Activated CD4-positive, alpha-beta T cell treated with anti-CD3 and anti-CD28 coated beads, Interleukin-2, amount 10 ng/mL, durations not matched to agents 7 days and 5 days (primary cell): ENCODE measurements at regions not wholly inside any gene's neighbourhood (a gene's known extent, or its start where the extent isn't known, plus 50 kb on each side); places are given as distances from the start of the nearest gene placed in this dataset.

Experiments
- CTCF ChIA-PET: fragments of 350-600 bp; sonication (Branson Sonifier 250); formaldehyde crosslinking; loops from one replicate; lab custom pipeline; 2021; ENCODE audit warnings: antibody characterized with exemption; lab: Charles Lee
- POLR2A ChIA-PET: fragments of 350-600 bp; sonication (Branson Sonifier 250); formaldehyde crosslinking; loops from one replicate; lab custom pipeline; 2021; ENCODE audit warnings: antibody characterized with exemption; lab: Charles Lee
- DNase-seq: peaks from one replicate; pipeline ENCODE4 v3.0.0-alpha.2; 2020
- H3K27ac Mint-ChIP-seq: one replicate; pipeline ENCODE4 v1.8.0; 2021; ENCODE audit warnings: mild to moderate bottlenecking, moderate library complexity, mixed read lengths
- H3K27me3 Mint-ChIP-seq: one replicate; pipeline ENCODE4 v1.8.0; 2021; ENCODE audit warnings: mixed read lengths
- H3K36me3 Mint-ChIP-seq: one replicate; pipeline ENCODE4 v1.8.0; 2021; ENCODE audit warnings: low read depth, mixed read lengths
- H3K4me1 Mint-ChIP-seq: one replicate; pipeline ENCODE4 v1.8.0; 2021; ENCODE audit warnings: mixed read lengths
- H3K4me3 Mint-ChIP-seq: one replicate; pipeline ENCODE4 v1.8.0; 2021; ENCODE audit warnings: mild to moderate bottlenecking, moderate library complexity, mixed read lengths
- H3K9me3 Mint-ChIP-seq: one replicate; pipeline ENCODE4 v1.8.0; 2021; ENCODE audit warnings: mixed read lengths

- H3K27me3 Mint-ChIP-seq: peaks cover 3% of the 10 kb centered on the region
- no peak overlapping the region for H3K27ac Mint-ChIP-seq
- no peak for DNase-seq
- no peaks in the 10 kb centered on the region for H3K36me3 Mint-ChIP-seq
- H3K9me3 Mint-ChIP-seq: peaks cover 5% of the 10 kb centered on the region
- ChIA-PET CTCF (no interaction called here), POLR2A (no interaction called here)
- H3K4me3 Mint-ChIP-seq: no peak overlapping the region
- H3K4me1 Mint-ChIP-seq: no peaks in the 10 kb centered on the region
Measured at GRCh38 chr5:71860048-71860447, 141.0 kb downstream of the CARTPT start.

DNA sequence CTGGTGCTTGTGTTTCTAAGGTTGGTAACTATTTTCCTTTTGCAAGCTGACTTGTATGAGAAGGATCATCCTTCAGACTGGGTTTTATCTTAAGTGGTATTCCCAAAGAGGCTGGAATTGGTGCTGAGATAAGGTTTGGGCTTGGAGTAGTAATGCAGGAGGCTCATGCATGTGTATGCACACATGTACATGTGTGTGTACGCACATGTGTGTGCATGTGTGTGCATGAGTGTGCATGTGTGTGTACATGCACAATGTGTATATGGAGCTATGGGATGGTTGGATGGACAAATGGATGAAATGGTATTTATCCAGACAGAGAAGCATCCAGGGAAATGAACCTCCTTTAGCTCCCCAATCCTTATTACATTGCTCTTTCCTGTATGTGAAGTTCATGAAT lies 142.6 kb downstream of the CARTPT start:
- H3K27ac Mint-ChIP-seq: no peak overlapping the region
- ChIA-PET POLR2A (no interaction called here), CTCF (interaction anchor here (0.6 kb wide), 1 partner anchor 46 kb away, joined by 3 read pairs; no protein-coding TSS in a partner anchor)

GRCh38 chr5:71862087-71862486 lies 143.0 kb downstream of the CARTPT start:
- POLR2A ChIA-PET: no interaction called here
- H3K4me1 Mint-ChIP-seq: no peaks in the 10 kb centered on the region
- H3K4me3 Mint-ChIP-seq: no peak overlapping the region
- DNase-seq: no peak
- H3K27me3 Mint-ChIP-seq: peaks cover 3% of the 10 kb centered on the region
- H3K9me3 Mint-ChIP-seq: no peaks in the 10 kb centered on the region
- H3K36me3 Mint-ChIP-seq: no peaks in the 10 kb centered on the region
- no peak overlapping the region for H3K27ac Mint-ChIP-seq
- CTCF ChIA-PET: interaction anchor here (0.6 to 0.7 kb wide), 2 partner anchors 46 to 248 kb away, joined by 3 read pairs; no protein-coding TSS in a partner anchor

More for the DNA sequence above, 142.6 kb downstream of the CARTPT start:
- Mint-ChIP-seq H3K36me3 (no peaks in the 10 kb centered on the region), H3K27me3 (peaks cover 3% of the 10 kb centered on the region), H3K4me1 (no peaks in the 10 kb centered on the region), H3K4me3 (no peak overlapping the region), H3K9me3 (no peaks in the 10 kb centered on the region)
- DNase-seq: no peak

DNA sequence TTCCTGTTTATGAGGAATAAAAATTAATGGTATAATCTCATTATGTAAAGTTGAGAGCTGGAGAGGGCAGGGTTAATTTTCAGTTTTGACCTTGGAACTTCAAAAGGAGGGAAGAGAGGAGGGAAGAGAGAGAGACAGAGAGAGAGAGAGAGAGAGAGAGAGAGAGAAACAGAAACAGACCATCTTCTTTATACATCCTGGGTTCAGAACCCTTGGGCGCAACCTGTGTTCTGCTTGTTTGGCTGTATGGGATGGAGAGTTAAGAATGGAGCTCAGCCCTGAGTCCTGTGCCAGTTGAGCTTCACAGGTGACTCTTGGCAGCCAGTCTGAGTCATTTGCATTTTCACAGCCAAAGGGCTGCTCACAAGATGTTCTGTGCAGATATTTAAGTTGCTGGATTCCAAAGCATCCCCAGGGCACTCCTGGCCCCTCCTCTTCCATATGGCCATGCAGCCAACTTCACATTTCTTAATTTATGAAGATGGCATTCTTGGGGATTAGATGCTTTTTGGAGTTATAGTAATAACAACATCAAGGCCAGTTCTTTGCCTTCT lies 143.5 kb downstream of the CARTPT start:
- H3K27ac Mint-ChIP-seq: no peak overlapping the region
- no peaks in the 10 kb centered on the region for H3K4me1 Mint-ChIP-seq
- POLR2A ChIA-PET: no interaction called here
- no peak overlapping the region for H3K4me3 Mint-ChIP-seq
- no peaks in the 10 kb centered on the region for H3K36me3 Mint-ChIP-seq
- no peaks in the 10 kb centered on the region for H3K9me3 Mint-ChIP-seq
- H3K27me3 Mint-ChIP-seq: peaks cover 3% of the 10 kb centered on the region
- CTCF ChIA-PET: interaction anchor here (0.6 to 0.7 kb wide), 2 partner anchors 46 to 248 kb away, joined by 3 read pairs; no protein-coding TSS in a partner anchor
- no peak for DNase-seq

- Mint-ChIP-seq H3K27me3 (peaks cover 15% of the 10 kb centered on the region), H3K27ac (no peak overlapping the region), H3K4me1 (no peaks in the 10 kb centered on the region), H3K9me3 (peaks cover under 1% of the 10 kb centered on the region), H3K36me3 (no peaks in the 10 kb centered on the region), H3K4me3 (no peak overlapping the region)
- CTCF ChIA-PET: interaction anchor here (1.0 kb wide), 1 partner anchor 24 kb away, joined by 3 read pairs; no protein-coding TSS in a partner anchor
- no peak for DNase-seq
- POLR2A ChIA-PET: no interaction called here
Measured at GRCh38 chr5:71864730-71865601, 145.9 kb downstream of the CARTPT start.

- POLR2A ChIA-PET: no interaction called here
- peaks cover 16% of the 10 kb centered on the region for H3K27me3 Mint-ChIP-seq
- peaks cover 3% of the 10 kb centered on the region for H3K9me3 Mint-ChIP-seq
- H3K36me3 Mint-ChIP-seq: no peaks in the 10 kb centered on the region
- no peak overlapping the region for H3K27ac Mint-ChIP-seq
- no peak overlapping the region for H3K4me3 Mint-ChIP-seq
- no peak for DNase-seq
- CTCF ChIA-PET: no interaction called here
- no peaks in the 10 kb centered on the region for H3K4me1 Mint-ChIP-seq
Measured at GRCh38 chr5:71865665-71866320, 146.7 kb downstream of the CARTPT start.

GRCh38 chr5:71872311-71872864 lies 153.3 kb downstream of the CARTPT start:
- no peaks in the 10 kb centered on the region for H3K36me3 Mint-ChIP-seq
- peaks cover 23% of the 10 kb centered on the region for H3K27me3 Mint-ChIP-seq
- ChIA-PET CTCF (no interaction called here), POLR2A (no interaction called here)
- H3K4me3 Mint-ChIP-seq: no peak overlapping the region
- no peaks in the 10 kb centered on the region for H3K4me1 Mint-ChIP-seq
- no peak for DNase-seq
- H3K27ac Mint-ChIP-seq: no peak overlapping the region
- H3K9me3 Mint-ChIP-seq: peaks cover 3% of the 10 kb centered on the region

GRCh38 chr5:71873191-71873591 lies 154.1 kb downstream of the CARTPT start:
- CTCF ChIA-PET: no interaction called here

DNA sequence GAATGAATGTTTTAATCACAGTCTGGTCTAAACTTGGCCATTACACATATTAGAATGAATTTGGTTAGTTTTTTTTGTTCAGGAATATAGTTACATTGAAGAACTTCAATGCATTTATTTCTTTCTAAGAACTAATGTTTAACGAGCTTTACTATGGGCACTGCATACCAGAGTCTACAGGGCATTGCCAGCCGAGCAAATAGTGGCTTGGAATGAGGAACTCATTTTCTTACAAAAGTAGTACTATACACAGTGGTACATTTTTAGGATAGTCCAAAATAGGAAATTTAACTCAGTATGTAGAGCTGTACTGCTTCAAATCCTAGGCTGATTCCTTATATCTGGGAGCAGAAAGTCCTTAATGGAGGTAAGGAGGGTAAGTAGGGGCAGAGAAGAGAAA lies 155.4 kb downstream of the CARTPT start:
- no peak for DNase-seq
- ChIA-PET POLR2A (no interaction called here), CTCF (no interaction called here)
- no peaks in the 10 kb centered on the region for H3K4me1 Mint-ChIP-seq
- H3K27me3 Mint-ChIP-seq: peaks cover 15% of the 10 kb centered on the region
- H3K4me3 Mint-ChIP-seq: no peak overlapping the region
- no peak overlapping the region for H3K27ac Mint-ChIP-seq
- H3K9me3 Mint-ChIP-seq: peaks cover 3% of the 10 kb centered on the region
- H3K36me3 Mint-ChIP-seq: no peaks in the 10 kb centered on the region

More at GRCh38 chr5:71873191-71873591, 154.1 kb downstream of the CARTPT start:
- Mint-ChIP-seq H3K4me3 (no peak overlapping the region), H3K27me3 (peaks cover 19% of the 10 kb centered on the region), H3K4me1 (no peaks in the 10 kb centered on the region), H3K27ac (no peak overlapping the region), H3K9me3 (peaks cover 3% of the 10 kb centered on the region), H3K36me3 (no peaks in the 10 kb centered on the region)
- POLR2A ChIA-PET: no interaction called here
- DNase-seq: no peak

GRCh38 chr5:71877511-71877910 lies 158.4 kb downstream of the CARTPT start:
- Mint-ChIP-seq H3K4me1 (no peaks in the 10 kb centered on the region), H3K36me3 (no peaks in the 10 kb centered on the region), H3K9me3 (no peaks in the 10 kb centered on the region), H3K4me3 (no peak overlapping the region), H3K27me3 (peaks cover 6% of the 10 kb centered on the region), H3K27ac (no peak overlapping the region)
- CTCF ChIA-PET: interaction anchor here (0.6 kb wide), 1 partner anchor 82 kb away, joined by 4 read pairs; no protein-coding TSS in a partner anchor
- POLR2A ChIA-PET: no interaction called here
- no peak for DNase-seq

- ChIA-PET POLR2A (no interaction called here), CTCF (no interaction called here)
- H3K9me3 Mint-ChIP-seq: no peaks in the 10 kb centered on the region
- H3K27me3 Mint-ChIP-seq: no peaks in the 10 kb centered on the region
- H3K36me3 Mint-ChIP-seq: no peaks in the 10 kb centered on the region
- no peak overlapping the region for H3K27ac Mint-ChIP-seq
- H3K4me3 Mint-ChIP-seq: no peak overlapping the region
- DNase-seq: no peak
- H3K4me1 Mint-ChIP-seq: no peaks in the 10 kb centered on the region
Measured at GRCh38 chr5:71880536-71880935, 161.5 kb downstream of the CARTPT start.

DNA sequence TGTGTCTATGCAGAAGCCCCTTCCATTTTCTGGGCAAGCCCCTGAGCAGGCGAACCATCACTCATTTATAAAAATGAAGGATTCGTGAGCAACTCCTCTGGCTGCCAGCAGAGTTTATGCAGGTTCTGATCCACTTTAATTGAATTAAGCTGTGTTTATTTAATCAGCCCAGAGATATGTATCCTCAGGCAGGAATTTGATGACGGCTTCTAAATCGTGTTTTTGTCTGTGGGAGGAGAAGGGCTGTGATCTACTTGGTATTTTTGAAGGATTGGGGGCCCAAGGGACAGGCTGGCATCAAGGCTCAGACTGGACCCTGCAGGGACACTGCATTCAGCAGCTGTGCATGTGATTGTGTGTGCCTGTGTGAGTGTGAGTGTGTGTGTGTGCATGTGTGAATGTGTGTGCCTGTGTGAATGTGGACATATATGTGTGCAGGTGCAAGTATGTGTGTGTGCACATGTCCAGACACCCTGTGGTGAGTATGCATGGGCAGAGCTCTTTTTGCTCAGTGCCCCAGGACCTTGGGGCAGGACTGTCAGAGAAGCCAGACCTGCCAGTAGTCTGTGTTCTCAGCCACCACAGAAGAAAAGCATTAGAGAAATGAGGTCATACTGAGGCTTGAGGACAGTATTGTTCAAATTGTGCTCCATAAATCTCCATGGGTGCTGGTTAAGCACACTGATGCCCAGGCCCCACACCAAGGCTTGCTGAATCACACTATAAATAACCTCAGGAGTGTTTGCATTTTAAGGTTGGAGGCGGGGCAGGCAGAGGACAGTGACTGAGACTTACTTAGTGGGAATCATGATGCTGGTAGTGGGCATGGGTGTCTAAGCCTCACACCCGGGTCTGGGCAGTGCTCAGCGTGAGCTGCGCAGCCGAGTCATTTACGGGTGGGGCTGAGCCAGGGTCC lies 164.0 kb downstream of the CARTPT start:
- Mint-ChIP-seq H3K27ac (no peak overlapping the region), H3K27me3 (no peaks in the 10 kb centered on the region), H3K9me3 (peaks cover 4% of the 10 kb centered on the region), H3K4me1 (peaks cover 2% of the 10 kb centered on the region), H3K4me3 (no peak overlapping the region), H3K36me3 (peaks cover 2% of the 10 kb centered on the region)
- ChIA-PET CTCF (interaction anchor here (0.6 kb wide), 1 partner anchor 49 kb away, joined by 3 read pairs; no protein-coding TSS in a partner anchor), POLR2A (no interaction called here)
- no peak for DNase-seq
